Nephron progenitor cell (in vitro differentiated cells): ENCODE measurements at regions not wholly inside any gene's neighbourhood (a gene's known extent, or its start where the extent isn't known, plus 50 kb on each side); places are given as distances from the start of the nearest gene placed in this dataset.

Experiments used
- DNase-seq: peaks from one replicate; pipeline ENCODE4 v3.0.0; 2021
- H3K27ac Mint-ChIP-seq: 2 replicates; pipeline ENCODE4 v1.8.0; 2021; ENCODE audit warnings: mild to moderate bottlenecking, moderate library complexity, mixed read lengths
- H3K27me3 Mint-ChIP-seq: 2 replicates; pipeline ENCODE4 v1.8.0; 2021; ENCODE audit warnings: mild to moderate bottlenecking, low read depth, mixed read lengths; ENCODE audit not compliant: poor library complexity
- H3K36me3 Mint-ChIP-seq: 2 replicates; pipeline ENCODE4 v1.8.0; 2021; ENCODE audit warnings: low read depth, mixed read lengths
- H3K4me1 Mint-ChIP-seq: 2 replicates; pipeline ENCODE4 v1.8.0; 2021; ENCODE audit warnings: mixed read lengths
- H3K4me3 Mint-ChIP-seq: 2 replicates; pipeline ENCODE4 v1.8.0; 2021; ENCODE audit warnings: mild to moderate bottlenecking, moderate library complexity, mixed read lengths
- H3K9me3 Mint-ChIP-seq: 2 replicates; pipeline ENCODE4 v1.8.0; 2021; ENCODE audit warnings: mild to moderate bottlenecking, moderate library complexity, mixed read lengths
- TF ChIP-seq, protein P1 (sequence below): fragments of 200-600 bp; sonication (generic); IDR thresholded peaks from 2 replicates; pipeline ENCODE4 v1.5.0; 2021; ENCODE audit warnings: antibody characterized with exemption

DNA sequence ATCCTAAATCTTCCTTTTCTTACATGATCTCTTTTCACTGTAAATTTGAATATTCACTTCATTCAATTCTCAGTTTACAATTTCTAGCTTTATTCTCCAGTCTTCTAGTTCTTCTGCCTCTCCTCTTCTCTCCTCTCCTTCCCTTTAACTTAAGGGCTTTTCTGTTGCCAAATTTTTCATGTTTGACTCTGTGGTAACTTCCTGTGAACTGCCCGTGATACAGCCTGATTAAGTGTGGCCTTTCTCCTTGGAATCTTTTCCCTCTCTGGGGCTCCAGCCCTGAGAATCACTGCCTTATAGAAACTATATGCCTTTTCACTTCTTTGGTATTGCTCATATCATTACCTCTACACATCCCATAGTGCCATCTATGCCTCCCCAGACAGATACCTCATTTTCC is 1923.8 kb upstream of the CELF4 start:
- H3K9me3 Mint-ChIP-seq = peaks cover 15% of the 10 kb centered on the region
- peaks cover 63% of the 10 kb centered on the region for H3K4me1 Mint-ChIP-seq
- peaks cover 19% of the 10 kb centered on the region for H3K36me3 Mint-ChIP-seq
- TF ChIP-seq, protein P1, sequence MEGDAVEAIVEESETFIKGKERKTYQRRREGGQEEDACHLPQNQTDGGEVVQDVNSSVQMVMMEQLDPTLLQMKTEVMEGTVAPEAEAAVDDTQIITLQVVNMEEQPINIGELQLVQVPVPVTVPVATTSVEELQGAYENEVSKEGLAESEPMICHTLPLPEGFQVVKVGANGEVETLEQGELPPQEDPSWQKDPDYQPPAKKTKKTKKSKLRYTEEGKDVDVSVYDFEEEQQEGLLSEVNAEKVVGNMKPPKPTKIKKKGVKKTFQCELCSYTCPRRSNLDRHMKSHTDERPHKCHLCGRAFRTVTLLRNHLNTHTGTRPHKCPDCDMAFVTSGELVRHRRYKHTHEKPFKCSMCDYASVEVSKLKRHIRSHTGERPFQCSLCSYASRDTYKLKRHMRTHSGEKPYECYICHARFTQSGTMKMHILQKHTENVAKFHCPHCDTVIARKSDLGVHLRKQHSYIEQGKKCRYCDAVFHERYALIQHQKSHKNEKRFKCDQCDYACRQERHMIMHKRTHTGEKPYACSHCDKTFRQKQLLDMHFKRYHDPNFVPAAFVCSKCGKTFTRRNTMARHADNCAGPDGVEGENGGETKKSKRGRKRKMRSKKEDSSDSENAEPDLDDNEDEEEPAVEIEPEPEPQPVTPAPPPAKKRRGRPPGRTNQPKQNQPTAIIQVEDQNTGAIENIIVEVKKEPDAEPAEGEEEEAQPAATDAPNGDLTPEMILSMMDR = no peak
- H3K27ac Mint-ChIP-seq = no peak overlapping the region
- no peaks in the 10 kb centered on the region for H3K27me3 Mint-ChIP-seq
- no peak overlapping the region for H3K4me3 Mint-ChIP-seq
- DNase-seq = no peak

DNA sequence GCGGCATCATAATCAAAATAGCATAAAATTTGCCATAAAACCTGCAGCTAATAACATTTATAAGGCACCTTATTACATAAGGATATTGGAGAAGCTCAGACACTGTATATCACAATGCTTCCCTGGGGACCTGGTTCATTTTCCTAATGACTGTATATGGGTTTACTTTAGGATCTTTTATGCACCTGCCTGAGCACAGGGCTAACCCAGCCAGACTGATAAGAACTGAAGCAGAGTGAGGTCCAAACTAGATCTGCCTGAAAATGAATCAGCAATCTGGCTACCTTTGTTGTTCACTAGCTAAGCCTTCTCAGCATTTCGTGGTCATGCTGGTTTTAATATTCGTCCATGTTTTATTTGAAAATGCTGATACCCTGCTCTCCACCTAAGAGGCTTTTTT is 1922.3 kb upstream of the CELF4 start:
- H3K9me3 Mint-ChIP-seq = peaks cover 15% of the 10 kb centered on the region
- H3K36me3 Mint-ChIP-seq = peaks cover 19% of the 10 kb centered on the region
- no peak for DNase-seq
- H3K4me1 Mint-ChIP-seq = peaks cover 75% of the 10 kb centered on the region
- no peaks in the 10 kb centered on the region for H3K27me3 Mint-ChIP-seq
- H3K4me3 Mint-ChIP-seq = no peak overlapping the region
- TF ChIP-seq, protein P1 = no peak
- no peak overlapping the region for H3K27ac Mint-ChIP-seq

DNA sequence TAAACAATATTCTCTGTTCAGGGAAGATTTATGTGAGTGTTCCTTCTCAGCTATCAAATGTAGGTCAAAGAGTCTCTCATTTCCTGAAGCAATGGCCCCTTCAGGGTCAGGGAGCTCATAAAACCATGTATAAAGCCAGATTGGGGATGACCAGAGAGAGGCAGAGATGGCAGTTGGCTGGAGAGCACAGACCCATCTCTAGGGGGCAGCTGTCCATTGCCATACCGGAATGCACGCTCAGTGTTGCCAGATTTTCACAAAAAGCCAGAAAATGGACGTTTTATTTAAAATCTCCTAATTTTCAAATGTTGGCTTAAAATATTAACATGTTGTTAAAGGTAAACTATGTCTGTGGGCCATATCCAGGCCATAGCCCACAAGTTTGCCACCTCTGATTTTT is 1920.7 kb upstream of the CELF4 start:
- Mint-ChIP-seq H3K36me3 (peaks cover 5% of the 10 kb centered on the region), H3K4me1 (peaks cover 82% of the 10 kb centered on the region), H3K27ac (peak overlapping the region; percentile 87), H3K9me3 (peaks cover 6% of the 10 kb centered on the region), H3K4me3 (no peak overlapping the region), H3K27me3 (no peaks in the 10 kb centered on the region)
- TF ChIP-seq, protein P1 = peak; percentile 26
- DNase-seq = peak; percentile 10

GRCh38 chr18:39485696-39486095 is 1920.1 kb upstream of the CELF4 start:
- H3K27ac Mint-ChIP-seq = peak overlapping the region; percentile 87
- peaks cover 3% of the 10 kb centered on the region for H3K36me3 Mint-ChIP-seq
- DNase-seq = no peak
- no peak overlapping the region for H3K4me3 Mint-ChIP-seq
- TF ChIP-seq, protein P1 = no peak
- H3K4me1 Mint-ChIP-seq = peaks cover 78% of the 10 kb centered on the region
- peaks cover 5% of the 10 kb centered on the region for H3K9me3 Mint-ChIP-seq
- H3K27me3 Mint-ChIP-seq = no peaks in the 10 kb centered on the region

DNA sequence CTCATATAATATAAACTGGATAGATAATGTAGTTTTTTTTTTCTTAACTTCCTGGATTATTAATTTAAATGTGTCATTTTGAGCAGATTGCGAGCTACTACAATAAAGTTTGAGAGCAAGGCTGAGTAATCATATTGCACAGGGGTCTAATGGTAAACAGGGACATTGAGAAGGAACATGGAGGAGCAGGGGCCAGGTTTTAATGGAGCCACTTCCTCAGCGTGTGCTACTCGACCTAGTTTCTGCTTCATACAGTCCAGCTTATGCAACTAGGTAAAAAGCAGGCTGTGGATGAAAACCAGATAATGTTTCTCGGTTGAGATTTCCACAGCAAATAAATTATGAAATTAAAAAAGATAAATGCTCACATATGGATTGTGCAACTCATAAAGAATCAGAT is 1915.7 kb upstream of the CELF4 start:
- TF ChIP-seq, protein P1 = no peak
- Mint-ChIP-seq H3K4me3 (no peak overlapping the region), H3K4me1 (peaks cover 40% of the 10 kb centered on the region), H3K9me3 (no peaks in the 10 kb centered on the region), H3K27me3 (no peaks in the 10 kb centered on the region), H3K36me3 (no peaks in the 10 kb centered on the region), H3K27ac (no peak overlapping the region)
- DNase-seq = no peak

DNA sequence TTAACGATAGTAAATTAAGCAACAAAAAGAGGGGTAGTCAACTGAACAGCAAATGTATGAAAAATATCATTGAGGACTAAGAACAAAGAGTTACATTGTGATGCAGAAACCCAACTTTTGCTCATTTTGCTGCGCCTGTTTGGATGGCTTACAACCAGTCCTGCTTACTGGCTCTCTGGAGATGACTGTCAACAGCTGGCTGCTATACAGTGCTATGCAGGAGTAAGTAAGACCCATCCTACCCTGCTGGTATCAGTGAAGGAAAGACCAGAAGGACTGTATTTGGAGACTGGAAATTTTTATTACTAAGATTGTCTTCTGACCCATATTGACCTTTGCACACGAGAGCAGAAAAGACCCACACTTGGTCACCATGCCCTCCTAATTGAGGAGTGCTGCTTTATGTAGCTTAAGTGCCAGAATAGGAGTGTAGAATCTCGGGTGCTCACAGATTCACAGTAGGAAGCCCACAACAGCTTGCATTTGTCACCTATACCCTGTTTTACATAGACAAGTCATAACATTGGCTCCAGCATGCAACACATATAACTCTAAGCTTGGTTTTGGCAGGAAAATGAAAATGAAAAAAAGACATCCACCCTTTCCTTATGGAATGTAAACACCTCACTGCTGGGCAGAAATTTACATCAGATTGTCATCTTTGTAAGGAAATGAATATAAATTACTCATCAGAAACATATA is 1915.0 kb upstream of the CELF4 start:
- peaks cover 34% of the 10 kb centered on the region for H3K4me1 Mint-ChIP-seq
- no peaks in the 10 kb centered on the region for H3K36me3 Mint-ChIP-seq
- H3K9me3 Mint-ChIP-seq = no peaks in the 10 kb centered on the region
- no peak overlapping the region for H3K4me3 Mint-ChIP-seq
- H3K27ac Mint-ChIP-seq = peak overlapping the region; percentile 42
- no peaks in the 10 kb centered on the region for H3K27me3 Mint-ChIP-seq
- TF ChIP-seq, protein P1 = no peak
- DNase-seq = no peak
